OCI-LY7 (cell line): ENCODE measurements at regions not wholly inside any gene's neighbourhood (a gene's known extent, or its start where the extent isn't known, plus 50 kb on each side); places are given as distances from the start of the nearest gene placed in this dataset.

ENCODE experiments used
- EZH2phosphoT487 ChIP-seq: fragments of 200-600 bp; sonication (generic); IDR thresholded peaks from 2 replicates; pipeline ENCODE4 v1.6.1; 2018; ENCODE audit warnings: low read depth, borderline replicate concordance, mild to moderate bottlenecking, mixed run types, antibody characterized with exemption, low read length, moderate library complexity, mixed read lengths
- TF ChIP-seq, protein P1 (sequence below): fragments of 200-600 bp; sonication (generic); conservative IDR thresholded peaks from 2 replicates; pipeline ENCODE4 v1.5.1; 2014; ENCODE audit warnings: mild to moderate bottlenecking, antibody characterized with exemption, low read length, moderate library complexity, mixed read lengths

DNA sequence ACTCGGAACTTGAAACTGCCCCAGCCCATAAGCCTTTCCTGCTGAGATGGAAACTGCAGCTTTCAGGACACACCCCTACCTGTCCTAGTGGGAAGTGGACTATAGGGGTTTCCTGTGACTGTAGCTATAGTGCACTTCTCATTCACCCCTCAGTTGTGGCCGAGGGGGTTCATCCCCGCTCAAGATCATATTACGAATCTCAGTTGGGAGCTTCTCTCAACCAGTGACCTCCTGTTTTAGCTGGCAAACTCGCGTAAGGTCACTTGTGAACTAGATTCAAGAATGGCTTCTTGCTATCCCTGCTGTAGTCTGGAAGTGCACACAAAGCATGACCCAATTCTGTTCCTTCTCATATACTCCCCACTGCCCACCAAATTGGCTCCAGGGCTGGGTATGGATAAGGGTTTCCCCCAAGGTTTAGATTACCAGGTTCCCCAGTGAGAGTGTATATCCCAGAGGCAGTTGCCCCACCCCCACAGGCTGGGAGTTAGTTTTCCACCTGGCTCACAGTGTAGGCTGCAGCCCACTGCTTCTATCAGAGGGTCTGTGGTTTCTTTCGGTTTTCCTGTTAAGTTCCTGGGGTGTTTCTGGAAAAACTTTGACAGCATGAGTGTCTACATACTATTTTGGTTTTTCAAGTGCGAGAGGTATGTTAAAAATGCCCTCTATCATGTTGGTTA, 812.9 kb downstream of the JRKL start:
- TF ChIP-seq, protein P1, sequence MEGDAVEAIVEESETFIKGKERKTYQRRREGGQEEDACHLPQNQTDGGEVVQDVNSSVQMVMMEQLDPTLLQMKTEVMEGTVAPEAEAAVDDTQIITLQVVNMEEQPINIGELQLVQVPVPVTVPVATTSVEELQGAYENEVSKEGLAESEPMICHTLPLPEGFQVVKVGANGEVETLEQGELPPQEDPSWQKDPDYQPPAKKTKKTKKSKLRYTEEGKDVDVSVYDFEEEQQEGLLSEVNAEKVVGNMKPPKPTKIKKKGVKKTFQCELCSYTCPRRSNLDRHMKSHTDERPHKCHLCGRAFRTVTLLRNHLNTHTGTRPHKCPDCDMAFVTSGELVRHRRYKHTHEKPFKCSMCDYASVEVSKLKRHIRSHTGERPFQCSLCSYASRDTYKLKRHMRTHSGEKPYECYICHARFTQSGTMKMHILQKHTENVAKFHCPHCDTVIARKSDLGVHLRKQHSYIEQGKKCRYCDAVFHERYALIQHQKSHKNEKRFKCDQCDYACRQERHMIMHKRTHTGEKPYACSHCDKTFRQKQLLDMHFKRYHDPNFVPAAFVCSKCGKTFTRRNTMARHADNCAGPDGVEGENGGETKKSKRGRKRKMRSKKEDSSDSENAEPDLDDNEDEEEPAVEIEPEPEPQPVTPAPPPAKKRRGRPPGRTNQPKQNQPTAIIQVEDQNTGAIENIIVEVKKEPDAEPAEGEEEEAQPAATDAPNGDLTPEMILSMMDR: no peak
- TF ChIP-seq EZH2phosphoT487: no peak
